Liver (tissue), 8 donors: ENCODE measurements at regions not wholly inside any gene's neighbourhood (a gene's known extent, or its start where the extent isn't known, plus 50 kb on each side); places are given as distances from the start of the nearest gene placed in this dataset.

ENCODE experiments used
- DNase-seq: peaks from one replicate; pipeline ENCODE4 v3.0.0-alpha.2; 2017; ENCODE audit warnings: low spot score
- H3K27ac ChIP-seq, 2 donors: one replicate each; pipeline ENCODE4 v1.7.0; 2013; ENCODE audit warnings: inconsistent platforms in 2 of 2, low read length in 2 of 2, control low read depth in 1 of 2, low read depth in 1 of 2, mild to moderate bottlenecking in 1 of 2
- H3K27me3 ChIP-seq, 4 donors: one replicate each; pipeline versions ENCODE4 v1.6.1 to v1.7.0; 2013; ENCODE audit warnings: low read length in 3 of 4, inconsistent platforms in 1 of 4, mild to moderate bottlenecking in 1 of 4, moderate library complexity in 1 of 4; ENCODE audit not compliant: control insufficient read depth in 4 of 4, insufficient read depth in 4 of 4
- H3K36me3 ChIP-seq, 4 donors: one replicate each; pipeline versions ENCODE4 v1.6.1 to v1.7.0; 2013; ENCODE audit warnings: low read length in 3 of 4, mild to moderate bottlenecking in 3 of 4, low read depth in 1 of 4, moderate library complexity in 1 of 4; ENCODE audit not compliant: control insufficient read depth in 4 of 4, insufficient read depth in 3 of 4
- H3K4me1 ChIP-seq, 4 donors: one replicate each; pipeline versions ENCODE4 v1.6.1 to v1.7.0; 2013; ENCODE audit warnings: low read length in 3 of 4, mild to moderate bottlenecking in 3 of 4, moderate library complexity in 1 of 4; ENCODE audit not compliant: control insufficient read depth in 4 of 4, insufficient read depth in 4 of 4
- H3K4me3 ChIP-seq, 3 donors: one replicate each; pipeline versions ENCODE4 v1.6.1 to v1.7.0; 2013; ENCODE audit warnings: low read length in 3 of 3, control low read depth in 1 of 3, low read depth in 1 of 3, mild to moderate bottlenecking in 1 of 3
- H3K9ac ChIP-seq, 2 donors: one replicate each; pipeline ENCODE4 v1.7.0; 2013; ENCODE audit warnings: low read length in 2 of 2, mild to moderate bottlenecking in 2 of 2, moderate library complexity in 2 of 2, control low read depth in 1 of 2, low read depth in 1 of 2
- H3K9me3 ChIP-seq, 4 donors: one replicate each; pipeline versions ENCODE4 v1.6.1 to v1.7.0; 2013; ENCODE audit warnings: low read length in 3 of 4; ENCODE audit not compliant: control insufficient read depth in 4 of 4
- ATF3 ChIP-seq: IDR thresholded peaks from 2 replicates; pipeline ENCODE4 v1.6.1; 2016; ENCODE audit warnings: antibody characterized with exemption
- EGR1 ChIP-seq, 2 donors: IDR thresholded peaks; 2 replicates each; pipeline ENCODE4 v1.6.1; 2016 to 2018; ENCODE audit warnings: antibody characterized with exemption in 2 of 2, low read depth in 2 of 2
- GABPA ChIP-seq, 2 donors: IDR thresholded peaks in 1 of 2; conservative IDR thresholded peaks in 1 of 2; 2 replicates each; pipeline ENCODE4 v1.6.1; 2016; ENCODE audit warnings: antibody characterized with exemption in 2 of 2, mild to moderate bottlenecking in 1 of 2, moderate library complexity in 1 of 2
- HNF4G ChIP-seq: IDR thresholded peaks from 2 replicates; pipeline ENCODE4 v1.6.1; 2016; ENCODE audit warnings: antibody characterized with exemption
- JUND ChIP-seq, 2 donors: IDR thresholded peaks; 2 replicates each; pipeline ENCODE4 v1.6.1; 2016; ENCODE audit warnings: antibody characterized with exemption in 2 of 2
- MAX ChIP-seq: IDR thresholded peaks from 2 replicates; pipeline ENCODE4 v1.6.1; 2016; ENCODE audit warnings: antibody characterized with exemption
- NR2F2 ChIP-seq: IDR thresholded peaks from 2 replicates; pipeline ENCODE4 v1.6.1; 2016; ENCODE audit warnings: antibody characterized with exemption
- REST ChIP-seq: IDR thresholded peaks from 2 replicates; pipeline ENCODE4 v1.6.1; 2016; ENCODE audit warnings: antibody characterized with exemption, mild to moderate bottlenecking
- RXRA ChIP-seq, 2 donors: IDR thresholded peaks; 2 replicates each; pipeline ENCODE4 v1.6.1; 2017 to 2018; ENCODE audit warnings: antibody characterized with exemption in 2 of 2, mild to moderate bottlenecking in 1 of 2
- SP1 ChIP-seq: IDR thresholded peaks from 2 replicates; pipeline ENCODE4 v1.6.1; 2018; ENCODE audit warnings: antibody characterized with exemption, mild to moderate bottlenecking
- TAF1 ChIP-seq: conservative IDR thresholded peaks from 2 replicates; pipeline ENCODE4 v1.6.1; 2016; ENCODE audit warnings: antibody characterized with exemption, mild to moderate bottlenecking
- YY1 ChIP-seq: IDR thresholded peaks from 2 replicates; pipeline ENCODE4 v1.6.1; 2016; ENCODE audit warnings: antibody characterized with exemption, mild to moderate bottlenecking
- WGBS: extraction: QIAGEN DNeasy Blood & Tissue Kit; methylation state at CpG from one replicate; pipeline ENCODE4 v1.1.7; 2013; 5-methylcytosine and 5-hydroxymethylcytosine counted together
- TF ChIP-seq, protein P1 (sequence below): fragments of 150-350 bp; IDR thresholded peaks from 2 replicates; pipeline ENCODE4 v1.5.1; 2017; ENCODE audit warnings: improper control_type of control experiment, low read depth, low read length; ENCODE audit not compliant: missing input control
- donor health status: healthy.
- donor health status: healthy.
- donor health status: healthy.
- donor health status: healthy.
- donor health status: healthy.

DNA sequence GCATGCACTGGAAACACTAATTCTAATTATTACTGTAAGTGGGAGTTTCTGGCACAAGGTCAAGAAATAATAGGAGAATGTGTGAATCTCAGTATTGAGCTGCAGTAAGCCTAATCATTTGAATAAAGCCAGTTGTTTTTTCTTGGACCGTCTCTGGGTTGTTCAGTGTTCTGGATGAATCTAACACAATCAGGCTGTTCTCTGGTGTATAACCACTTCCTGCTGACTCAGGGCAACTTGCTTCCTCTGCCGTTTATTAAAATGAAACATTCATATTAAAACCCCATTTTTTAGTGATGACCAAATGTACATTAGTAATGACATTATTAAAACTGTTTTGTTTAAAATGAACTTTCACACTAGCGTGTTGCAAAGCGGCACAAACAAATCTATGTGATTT, 273.1 kb upstream of the SNX7 start:
- H3K27ac ChIP-seq: no peak overlapping the region
- DNase-seq: no peak
- H3K9ac ChIP-seq: no peak overlapping the region
- no peak overlapping the region for H3K4me3 ChIP-seq
- no peaks in the 10 kb centered on the region for H3K36me3 ChIP-seq
- no peaks in the 10 kb centered on the region for H3K9me3 ChIP-seq
- 61% methylated on average over 4 of the region's 4 CpGs for WGBS
- H3K4me1 ChIP-seq: peaks cover 0 to 1% (median 0%) of the 10 kb centered on the region in 4 donors
- no peak for TF ChIP-seq NR2F2
- no peak for TF ChIP-seq GABPA (IDR thresholded peaks at IDR 0.05 in 1 of 2, conservative IDR thresholded peaks at IDR 0.05 in 1 of 2)
- TF ChIP-seq MAX: no peak
- no peak for TF ChIP-seq RXRA (IDR thresholded peaks at IDR 0.05)
- TF ChIP-seq YY1: no peak
- no peak for TF ChIP-seq ATF3
- TF ChIP-seq EGR1 (IDR thresholded peaks at IDR 0.05; ENCODE audit: low read depth in 2 of 2): no peak
- TF ChIP-seq, protein P1, sequence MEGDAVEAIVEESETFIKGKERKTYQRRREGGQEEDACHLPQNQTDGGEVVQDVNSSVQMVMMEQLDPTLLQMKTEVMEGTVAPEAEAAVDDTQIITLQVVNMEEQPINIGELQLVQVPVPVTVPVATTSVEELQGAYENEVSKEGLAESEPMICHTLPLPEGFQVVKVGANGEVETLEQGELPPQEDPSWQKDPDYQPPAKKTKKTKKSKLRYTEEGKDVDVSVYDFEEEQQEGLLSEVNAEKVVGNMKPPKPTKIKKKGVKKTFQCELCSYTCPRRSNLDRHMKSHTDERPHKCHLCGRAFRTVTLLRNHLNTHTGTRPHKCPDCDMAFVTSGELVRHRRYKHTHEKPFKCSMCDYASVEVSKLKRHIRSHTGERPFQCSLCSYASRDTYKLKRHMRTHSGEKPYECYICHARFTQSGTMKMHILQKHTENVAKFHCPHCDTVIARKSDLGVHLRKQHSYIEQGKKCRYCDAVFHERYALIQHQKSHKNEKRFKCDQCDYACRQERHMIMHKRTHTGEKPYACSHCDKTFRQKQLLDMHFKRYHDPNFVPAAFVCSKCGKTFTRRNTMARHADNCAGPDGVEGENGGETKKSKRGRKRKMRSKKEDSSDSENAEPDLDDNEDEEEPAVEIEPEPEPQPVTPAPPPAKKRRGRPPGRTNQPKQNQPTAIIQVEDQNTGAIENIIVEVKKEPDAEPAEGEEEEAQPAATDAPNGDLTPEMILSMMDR: no peak
- no peak for TF ChIP-seq HNF4G
- no peaks in the 10 kb centered on the region for H3K27me3 ChIP-seq

- Histone ChIP-seq H3K27ac (no peak overlapping the region), H3K9ac (no peak overlapping the region), H3K4me3 (no peak overlapping the region), H3K9me3 (no peaks in the 10 kb centered on the region), H3K4me1 (peaks cover 0 to 1% (median 0%) of the 10 kb centered on the region in 4 donors), H3K27me3 (no peaks in the 10 kb centered on the region), H3K36me3 (no peaks in the 10 kb centered on the region)
- TF ChIP-seq GABPA (IDR thresholded peaks at IDR 0.05 in 1 of 2, conservative IDR thresholded peaks at IDR 0.05 in 1 of 2) (no peak), MAX (no peak), REST (no peak), JUND (IDR thresholded peaks at IDR 0.05) (no peak), TAF1 (no peak), SP1 (no peak), RXRA (IDR thresholded peaks at IDR 0.05) (no peak)
- TF ChIP-seq, protein P1: no peak
- DNase-seq: no peak
- 91% methylated on average over 4 of the region's 4 CpGs for WGBS
Observed at GRCh38 chr1:98387701-98388100, 273.8 kb upstream of the SNX7 start.
